Stimulated activated CD8-positive, alpha-beta memory T cell treated with anti-CD3 and anti-CD28 coated beads, Interleukin-7, amount 100 ng/mL, for 48 hours (primary cell): ENCODE measurements at regions not wholly inside any gene's neighbourhood (a gene's known extent, or its start where the extent isn't known, plus 50 kb on each side); places are given as distances from the start of the nearest gene placed in this dataset.

Source experiments
- DNase-seq, 2 donors: peaks; one replicate each; pipeline ENCODE4 v3.0.0-alpha.2; 2020; ENCODE audit warnings: low read depth in 1 of 2; ENCODE audit errors: extremely low read depth in 1 of 2

DNA sequence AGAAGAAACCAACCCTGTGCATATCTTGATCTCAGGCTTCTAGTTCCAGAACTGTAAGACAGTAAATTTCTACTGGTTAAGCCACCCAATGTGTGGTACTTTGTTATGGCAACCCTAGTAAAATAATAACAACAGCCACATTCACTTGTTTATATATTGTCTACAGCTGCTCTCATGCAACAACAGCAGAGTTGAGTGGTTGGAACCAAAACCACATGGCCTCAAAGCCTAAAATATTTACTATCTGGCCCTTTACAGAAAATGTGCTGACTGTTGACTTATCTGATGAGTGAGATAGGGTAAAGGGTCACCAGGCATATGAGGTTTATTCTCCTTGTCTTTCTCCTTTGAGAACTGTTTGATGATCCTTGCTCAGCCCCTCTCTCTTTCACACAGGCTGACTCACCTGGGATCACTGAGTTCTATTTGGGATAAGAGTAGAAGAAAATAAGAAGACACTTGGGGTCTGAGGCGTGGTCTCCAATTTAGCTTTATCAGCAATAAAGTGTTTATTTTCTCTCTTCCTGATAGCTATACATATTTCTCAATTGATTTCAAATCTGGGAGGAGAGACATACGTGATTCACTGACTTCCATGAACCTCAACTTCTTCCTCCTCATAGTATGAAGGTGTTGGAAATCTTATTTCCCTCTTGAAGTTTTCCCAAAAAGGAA is 227.5 kb upstream of the STARD13 start:
- no peak for DNase-seq

DNA sequence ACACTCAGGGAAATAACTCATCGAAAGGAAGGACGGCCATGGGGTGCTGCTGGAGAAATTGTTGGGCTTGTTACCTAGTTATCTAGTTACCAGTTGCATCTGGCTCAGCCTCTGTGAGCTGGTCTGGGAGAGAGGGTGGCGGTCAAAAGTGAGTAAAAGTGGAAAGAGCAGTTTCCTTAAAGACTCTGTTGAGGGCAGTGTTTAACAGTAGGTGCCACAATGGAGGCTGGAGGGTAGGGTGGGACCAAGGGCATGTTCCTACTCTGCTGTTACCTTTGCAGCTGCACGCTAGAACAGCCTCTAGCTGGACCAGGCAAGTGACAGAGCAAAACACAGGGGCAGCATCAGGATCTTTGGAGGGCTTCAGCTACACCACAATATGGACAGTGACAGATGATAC is 228.8 kb upstream of the STARD13 start:
- no peak for DNase-seq

DNA sequence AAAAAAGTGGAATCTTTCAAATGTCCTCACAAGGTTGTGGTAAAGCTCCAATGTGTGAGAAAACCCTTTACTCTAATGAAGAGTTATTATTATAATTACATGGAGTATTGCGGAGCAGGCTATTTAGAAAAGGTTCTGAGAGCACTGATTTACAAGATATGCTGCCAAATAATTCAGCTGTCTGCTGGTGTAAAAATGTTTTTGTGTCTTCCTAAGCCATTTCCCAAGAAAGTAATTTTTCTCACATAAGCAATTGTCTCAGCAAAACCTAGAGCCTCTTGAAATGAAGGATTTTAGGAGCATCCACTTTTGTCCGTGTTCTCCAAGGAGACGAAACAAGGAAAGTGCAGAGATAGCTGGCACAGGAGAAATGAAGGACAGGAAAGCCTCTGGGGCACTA is 229.6 kb upstream of the STARD13 start:
- no peak for DNase-seq

DNA sequence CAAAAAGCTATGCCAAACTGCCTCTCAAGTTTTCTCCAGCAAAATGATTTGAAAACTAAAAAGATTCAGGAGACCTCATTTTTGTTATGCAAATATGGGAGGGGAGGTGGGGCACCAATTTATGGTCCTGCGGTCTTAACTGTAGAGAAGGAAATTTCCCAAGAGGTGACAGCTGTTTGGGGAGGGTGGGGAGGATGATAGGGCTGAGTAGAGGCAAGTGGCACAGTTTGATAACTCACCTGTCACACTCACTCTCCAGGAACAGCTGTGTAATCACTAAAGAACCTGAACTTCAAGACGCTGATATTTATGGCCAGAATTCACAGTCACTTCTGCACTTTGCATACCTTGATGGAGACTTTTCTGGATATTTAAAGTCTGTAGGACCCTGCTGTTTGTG is 232.9 kb upstream of the STARD13 start:
- no peak for DNase-seq

DNA sequence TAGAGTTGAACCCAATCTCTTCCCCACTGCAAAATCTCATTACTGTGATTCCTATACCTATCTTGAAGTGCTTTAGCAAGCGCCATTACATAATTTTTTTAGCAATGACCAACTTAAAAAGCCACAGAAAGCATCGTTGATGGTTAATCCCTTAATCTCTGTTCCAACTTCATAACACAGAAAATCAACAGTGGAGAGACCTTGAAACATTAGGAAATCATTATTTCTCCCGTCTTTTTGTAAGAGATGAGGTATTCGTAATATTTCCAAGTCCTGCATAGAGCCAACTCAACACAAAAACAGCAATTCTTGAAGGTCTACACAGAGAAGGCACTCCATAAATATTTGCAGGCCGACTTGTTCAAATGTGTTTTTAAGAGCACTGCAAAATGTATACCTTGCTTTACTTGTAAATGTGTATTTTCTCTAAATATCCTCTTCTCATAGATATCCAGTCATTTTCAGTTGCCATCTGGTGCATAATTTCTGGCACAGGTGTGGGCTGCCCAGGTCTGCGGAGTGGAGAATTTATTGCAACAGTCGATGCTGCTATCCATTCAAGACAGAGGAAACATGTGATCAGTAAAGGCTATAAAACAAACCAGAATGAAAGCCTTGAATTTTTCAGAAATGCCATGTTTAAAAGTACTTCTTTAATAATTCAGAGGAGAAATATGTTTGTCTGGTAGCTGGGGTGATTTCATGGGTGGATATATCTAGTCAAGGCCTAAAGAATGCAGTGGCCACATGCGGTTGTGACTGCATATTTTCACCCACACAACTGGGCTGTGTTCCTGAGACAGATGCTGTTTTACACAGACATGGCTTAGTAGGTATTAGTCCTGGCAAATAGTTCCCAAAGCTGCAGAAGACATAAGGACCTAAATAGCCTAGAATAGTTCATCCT is 234.3 kb upstream of the STARD13 start:
- DNase-seq: no peak

DNA sequence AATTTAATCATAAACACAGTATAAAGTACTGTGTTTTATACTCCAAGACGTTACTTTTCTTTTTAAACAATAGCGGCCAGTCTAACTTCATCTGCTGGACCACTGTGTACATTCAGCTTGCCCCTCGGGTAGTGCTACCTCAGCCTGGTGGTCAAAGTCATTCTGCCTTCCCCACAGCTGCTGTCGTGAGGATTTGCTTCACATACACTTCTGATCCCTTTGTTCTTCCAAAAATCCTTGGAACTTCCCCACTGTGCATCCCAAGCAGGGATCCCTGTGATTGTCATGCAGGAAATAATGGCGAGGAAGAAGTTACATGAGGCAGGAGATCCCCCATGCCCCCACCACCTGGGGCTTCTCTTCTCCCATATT is 234.9 kb upstream of the STARD13 start:
- no peak for DNase-seq

DNA sequence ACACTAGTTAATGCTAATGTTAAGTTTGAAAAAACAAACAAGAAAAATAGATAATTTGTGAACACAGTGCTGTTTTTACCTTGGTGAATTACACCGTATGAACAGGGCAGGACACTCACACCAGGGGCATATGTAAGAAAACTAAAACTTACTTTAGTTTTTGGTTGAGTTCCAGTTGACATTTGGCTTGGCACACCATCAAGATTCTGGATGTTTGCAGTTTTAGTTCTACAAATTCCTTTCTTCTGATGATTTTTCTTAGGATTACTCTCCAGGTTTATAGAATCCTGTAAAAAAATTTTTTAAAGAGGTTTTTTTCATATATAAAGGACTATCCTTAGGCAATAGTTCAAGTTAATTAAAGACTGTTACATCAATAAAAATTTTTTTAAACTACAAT is 238.5 kb upstream of the STARD13 start:
- no peak for DNase-seq

DNA sequence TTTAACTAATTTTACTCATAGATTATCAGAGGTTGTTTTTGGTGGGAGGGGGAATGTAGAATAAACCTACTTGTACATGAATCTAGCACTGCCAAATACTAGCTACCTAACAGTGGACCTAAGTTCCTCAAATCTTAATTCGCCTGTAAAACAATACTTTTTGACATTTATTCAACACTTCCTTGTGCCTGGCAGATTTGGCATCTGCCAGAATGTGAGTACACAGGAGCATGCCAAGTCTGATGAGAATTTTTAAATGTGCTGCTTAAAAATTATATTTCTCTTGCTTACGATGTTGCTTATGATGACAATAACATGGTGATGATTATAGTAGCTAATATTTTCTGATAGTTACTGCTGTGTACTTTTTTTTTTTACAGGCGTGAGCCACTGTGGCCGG is 240.2 kb upstream of the STARD13 start:
- DNase-seq: no peak

DNA sequence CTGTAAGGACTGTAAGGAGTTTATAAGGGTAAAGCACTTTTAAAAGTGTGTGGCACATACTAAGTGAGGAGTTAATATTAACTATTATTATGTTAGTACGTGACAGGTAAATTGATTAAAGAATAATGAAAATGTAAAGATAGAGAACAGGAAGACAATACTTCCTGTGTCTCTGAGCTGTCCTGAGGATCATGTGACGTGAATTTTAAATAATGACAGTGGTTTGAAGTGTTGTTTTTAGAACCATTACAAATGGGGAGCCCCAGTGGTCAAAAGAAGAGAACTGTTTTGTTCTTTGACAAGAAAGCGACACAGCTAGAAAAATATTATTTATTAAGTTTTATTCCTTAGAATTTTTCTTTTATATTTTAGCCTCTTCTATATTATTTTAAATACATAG is 241.2 kb upstream of the STARD13 start:
- DNase-seq: no peak

DNA sequence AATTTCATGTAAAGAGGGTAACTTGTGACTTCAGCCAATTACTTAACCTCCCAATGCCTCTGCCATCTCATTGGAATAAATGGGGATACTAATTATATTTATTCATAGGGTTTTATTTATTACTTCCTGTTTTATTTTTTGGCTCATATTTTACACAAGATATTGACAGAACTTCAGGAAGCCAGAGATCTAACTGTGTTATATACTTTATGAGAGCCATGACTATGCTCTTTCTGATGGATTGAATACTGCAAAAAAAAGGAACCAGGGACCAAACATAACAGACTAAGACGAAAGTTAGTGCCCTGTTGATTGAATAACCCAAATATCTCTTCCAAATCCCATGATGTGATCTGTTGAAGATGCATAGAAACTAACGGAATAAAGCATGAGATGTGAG is 243.3 kb upstream of the STARD13 start:
- no peak for DNase-seq

DNA sequence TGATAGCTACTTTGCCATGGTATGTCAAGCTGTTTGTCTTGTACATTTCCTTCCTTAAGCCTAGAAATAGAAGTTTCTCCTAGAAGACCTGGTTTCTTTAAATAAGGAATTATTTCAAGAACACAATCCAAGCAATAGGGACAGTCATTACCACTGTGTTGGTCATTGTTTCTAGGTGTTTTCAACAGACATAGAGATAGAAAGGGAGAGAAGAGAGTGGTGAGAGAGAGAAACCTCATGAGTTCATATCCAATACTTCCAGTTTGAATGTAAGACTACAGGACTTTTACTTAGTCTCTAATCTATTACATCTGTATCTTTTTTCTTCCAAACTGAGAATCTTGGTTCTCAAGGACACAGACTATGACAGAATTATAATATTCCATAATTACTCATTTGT is 245.9 kb upstream of the STARD13 start:
- no peak for DNase-seq

DNA sequence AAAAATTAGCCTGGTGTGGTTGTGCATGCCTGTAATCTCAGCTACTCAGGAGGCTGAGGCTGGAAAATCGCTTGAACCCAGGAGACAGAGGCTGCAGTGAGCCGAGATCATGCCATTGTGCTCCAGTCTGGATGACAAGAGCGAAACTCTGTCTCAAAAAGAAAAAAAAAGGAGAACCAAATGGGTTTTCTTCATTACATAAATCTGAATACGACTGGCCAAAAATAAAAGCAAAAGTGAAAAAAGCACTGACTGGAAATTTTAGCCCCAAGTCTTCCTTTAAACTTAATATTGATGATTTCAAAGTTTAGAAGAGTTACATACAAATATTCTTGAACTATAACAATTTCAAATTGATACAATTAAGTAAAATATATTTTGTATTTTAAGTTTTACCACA is 249.5 kb upstream of the STARD13 start:
- DNase-seq: no peak

DNA sequence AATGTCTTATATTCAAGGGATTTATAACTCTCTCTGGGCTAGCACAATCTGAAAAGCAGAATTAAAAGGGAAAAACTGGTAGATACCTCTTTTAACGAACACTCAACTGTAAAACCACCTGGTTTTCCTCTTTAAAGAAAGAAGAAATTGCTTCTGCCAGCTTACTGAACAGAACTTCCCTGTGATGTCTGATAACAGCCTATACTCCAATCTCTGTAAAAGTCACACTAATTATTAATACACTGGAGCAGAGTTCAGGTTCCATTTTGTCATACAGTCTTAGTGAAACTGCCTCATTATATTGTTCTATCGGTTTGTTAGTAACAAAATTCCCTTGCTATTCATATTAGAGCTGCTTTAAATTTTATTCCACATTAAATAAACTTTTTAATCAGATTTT is 251.0 kb upstream of the STARD13 start:
- DNase-seq: no peak

DNA sequence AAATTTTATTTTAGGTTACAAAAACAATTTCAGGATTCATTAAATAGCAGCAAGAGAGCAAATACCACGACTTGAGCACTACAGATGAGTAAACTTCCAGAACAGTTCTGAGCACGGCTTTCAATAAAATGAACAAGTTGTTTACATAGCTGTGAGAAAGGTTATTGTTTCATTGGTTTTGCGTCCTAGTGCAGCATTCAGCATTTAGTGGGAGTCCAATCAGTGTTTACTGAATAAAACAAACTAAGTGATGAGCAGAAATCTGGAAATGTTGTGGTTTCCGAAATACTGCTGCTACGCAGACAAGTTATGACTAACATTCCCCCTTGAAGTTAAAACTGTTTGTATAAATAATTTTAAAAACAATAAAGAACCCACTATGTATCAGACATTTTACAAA is 251.5 kb upstream of the STARD13 start:
- DNase-seq: no peak

DNA sequence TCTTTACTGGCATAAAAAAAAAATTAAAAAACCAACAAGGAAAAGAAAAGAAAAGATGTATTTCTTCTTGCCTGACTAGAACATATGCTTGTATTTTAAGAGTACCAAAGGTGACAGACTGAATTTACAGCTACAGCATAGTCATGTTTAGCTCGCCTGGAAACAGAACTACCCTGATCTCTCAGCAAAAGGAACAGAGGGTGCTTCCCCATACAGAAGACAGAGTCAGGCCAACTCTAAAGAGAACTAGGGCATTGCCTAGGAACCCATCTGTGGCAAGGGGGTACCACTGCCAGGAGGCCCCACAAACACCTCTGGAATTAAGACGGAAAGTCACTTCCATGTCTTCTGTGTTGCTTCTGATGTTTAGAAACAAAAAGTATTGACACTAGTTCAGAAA is 252.1 kb upstream of the STARD13 start:
- no peak for DNase-seq

DNA sequence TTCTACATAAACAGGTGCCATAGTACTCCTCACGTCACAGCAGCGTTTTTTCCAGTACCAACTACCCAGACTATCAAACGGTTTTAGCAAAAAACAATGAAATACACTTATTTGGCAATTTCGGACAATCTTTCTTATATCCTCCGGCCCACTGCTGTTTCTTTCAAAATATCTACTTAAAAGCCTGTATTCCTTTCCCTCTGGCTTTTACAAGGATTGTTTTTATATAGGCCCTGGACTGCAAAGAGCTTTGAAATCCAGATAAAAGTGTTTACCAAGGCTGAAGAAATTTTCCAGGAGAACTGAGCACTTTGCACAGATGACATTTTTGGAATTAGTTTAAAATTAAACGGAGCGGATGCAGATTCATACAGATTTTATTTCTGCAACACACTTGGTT is 255.9 kb upstream of the STARD13 start:
- no peak for DNase-seq

DNA sequence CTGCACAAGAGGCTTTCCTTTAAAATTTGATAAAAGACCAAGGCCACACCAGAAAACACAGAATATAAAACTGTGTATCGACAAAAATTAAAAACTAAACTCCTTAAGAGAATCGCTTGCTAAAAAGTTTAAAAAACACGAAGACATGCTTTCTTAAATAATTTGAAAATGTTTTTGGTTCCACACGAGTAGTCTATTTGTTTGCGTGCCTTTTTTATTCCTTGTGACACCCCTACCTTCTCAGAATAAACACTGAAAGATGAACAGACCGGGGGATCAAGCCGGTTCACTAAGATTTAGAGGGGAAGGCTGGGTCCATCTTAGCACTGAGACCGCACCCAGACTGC is 256.4 kb upstream of the STARD13 start:
- DNase-seq: no peak

DNA sequence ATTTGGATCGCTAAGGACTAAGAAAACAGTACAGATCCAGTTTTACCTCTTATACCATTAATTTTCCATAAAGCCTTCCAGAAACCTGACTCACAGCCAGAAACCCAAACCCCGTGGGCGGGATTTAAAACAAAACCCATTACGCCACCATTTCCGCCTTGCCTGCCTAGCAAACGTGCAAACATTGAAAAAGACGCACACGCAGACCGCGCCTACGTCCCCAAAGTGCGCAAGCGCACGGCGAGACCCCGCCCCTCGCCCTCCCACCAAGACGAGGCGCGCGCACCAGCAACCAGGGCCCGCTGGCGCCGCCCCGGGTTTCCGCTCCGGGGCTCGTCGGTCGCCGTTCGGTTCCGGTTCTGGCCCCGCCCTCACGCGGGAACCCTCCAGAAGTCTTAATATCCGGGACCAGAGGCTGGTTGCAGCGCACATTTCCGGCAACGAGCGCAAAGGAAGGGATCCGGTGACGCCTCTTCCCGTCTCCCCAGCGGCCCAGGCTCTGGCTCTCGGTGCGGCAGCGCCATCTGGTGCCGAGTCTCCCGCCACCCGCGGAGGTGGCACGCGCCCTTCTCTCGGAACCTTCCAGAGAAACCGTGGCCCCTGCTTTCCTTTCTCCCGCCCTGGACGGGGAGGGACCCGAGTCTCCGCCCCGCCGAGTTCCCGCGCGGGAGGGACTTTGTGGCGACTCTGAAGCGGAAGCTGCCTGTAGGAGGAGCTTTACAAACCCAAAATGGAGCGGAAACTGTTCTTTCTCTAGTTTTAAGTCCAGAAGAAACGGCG is 256.9 kb upstream of the STARD13 start:
- peak; percentile 95 to 99 for DNase-seq

DNA sequence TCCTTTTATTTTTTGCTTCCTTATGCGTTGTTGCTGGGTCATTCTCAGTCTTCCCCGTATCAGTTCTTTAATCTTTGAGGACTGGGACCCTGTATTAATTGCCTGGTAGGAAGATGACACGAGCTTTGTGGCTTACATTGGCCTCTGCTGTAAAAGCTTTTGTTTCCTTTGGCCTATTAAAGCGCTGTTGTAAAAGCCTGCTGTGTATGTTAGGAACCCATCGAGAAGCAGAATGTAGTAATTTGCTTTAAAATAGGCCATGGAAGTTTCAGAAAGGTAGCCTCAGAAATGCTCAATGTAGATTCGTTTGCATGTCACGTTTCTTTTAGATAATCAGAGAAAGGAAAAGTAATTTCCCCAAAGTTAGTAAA is 257.5 kb upstream of the STARD13 start:
- DNase-seq: no peak

DNA sequence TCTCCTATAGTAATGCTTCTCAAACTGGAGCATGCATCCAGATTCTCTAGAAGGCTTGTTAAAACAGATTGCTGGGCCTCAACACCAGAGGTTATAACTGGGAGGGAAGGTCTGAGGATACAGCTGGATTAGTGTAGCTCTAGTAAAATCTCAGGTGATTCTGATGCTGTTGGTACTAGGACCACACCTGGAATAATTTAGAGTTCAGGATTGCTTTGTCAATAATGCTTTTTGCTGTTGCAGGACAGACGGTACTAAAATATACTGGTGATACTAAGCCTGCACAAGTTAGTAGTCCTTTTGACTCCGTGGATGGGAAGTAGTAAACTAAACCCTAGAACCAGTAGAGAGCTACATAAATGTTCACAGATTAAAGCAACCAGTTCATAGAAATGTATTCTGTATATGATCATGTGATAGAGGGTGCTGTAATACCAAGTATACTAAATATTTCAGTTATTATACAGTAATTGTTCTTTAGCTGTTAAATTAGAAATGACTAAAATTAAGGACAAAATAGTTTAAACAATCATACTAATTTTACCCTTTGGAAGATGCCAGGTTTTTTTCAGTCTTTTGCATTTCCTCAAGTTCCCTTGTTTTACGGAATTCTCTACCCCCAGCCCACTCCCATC is 258.2 kb upstream of the STARD13 start:
- DNase-seq: no peak

DNA sequence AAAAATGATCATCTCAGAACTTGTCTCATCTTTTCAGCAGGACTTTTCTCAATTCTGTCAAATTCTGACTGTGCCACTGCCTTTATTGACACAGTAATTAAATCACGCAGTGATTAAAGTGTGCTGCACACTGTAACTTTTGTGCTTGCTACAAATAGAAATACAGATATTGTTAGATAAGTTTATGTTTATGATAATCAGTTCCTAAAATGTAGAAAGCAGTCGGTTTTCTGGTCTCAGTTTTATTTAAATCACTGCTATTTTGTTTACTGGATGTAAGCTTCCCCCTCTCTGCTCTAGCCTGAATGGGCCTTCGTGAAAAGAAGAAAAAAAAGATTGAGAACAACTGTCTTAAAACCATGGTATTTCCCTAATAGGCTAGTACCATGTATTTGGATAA is 258.8 kb upstream of the STARD13 start:
- no peak for DNase-seq

DNA sequence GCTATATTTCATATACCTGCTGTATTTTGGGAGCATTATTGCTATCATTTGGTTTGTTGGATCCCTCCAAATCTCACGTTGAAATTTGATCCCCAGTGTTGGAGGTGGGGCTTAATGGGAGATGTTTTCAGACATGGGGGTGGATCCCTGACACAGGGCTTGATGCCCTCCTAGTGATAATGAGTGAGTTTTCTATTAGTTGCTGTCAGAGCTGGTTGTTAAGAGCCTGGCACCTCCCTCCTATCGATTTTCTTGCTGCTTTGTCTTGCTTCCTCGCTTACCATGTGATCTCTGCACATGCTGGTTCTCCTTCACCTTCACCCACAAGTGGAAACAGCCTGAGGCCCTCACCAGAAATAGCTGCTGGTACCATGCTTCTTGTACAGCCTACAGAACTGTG is 259.9 kb upstream of the STARD13 start:
- no peak for DNase-seq
